GM12865 (cell line): ENCODE measurements at regions not wholly inside any gene's neighbourhood (a gene's known extent, or its start where the extent isn't known, plus 50 kb on each side); places are given as distances from the start of the nearest gene placed in this dataset.
"Not testable (repeated sequence)": the region's sequence is repeated elsewhere in the genome, so short reads cannot be mapped to it uniquely, and the experiment has no call there.

Experiments used
- DNase-seq: peaks from one replicate; pipeline ENCODE4 v3.0.0; 2010; ENCODE audit warnings: low read depth
- H3K4me3 ChIP-seq: 2 replicates; pipeline ENCODE4 v1.5.1; 2011; ENCODE audit warnings: mild to moderate bottlenecking, low read depth, low read length, control low read depth
- CTCF ChIP-seq: IDR thresholded peaks from 2 replicates; pipeline ENCODE4 v1.5.1; 2011; ENCODE audit warnings: low read length, control low read depth, low read depth, inconsistent platforms; ENCODE audit not compliant: insufficient read depth; ENCODE audit errors: missing control alignments

DNA sequence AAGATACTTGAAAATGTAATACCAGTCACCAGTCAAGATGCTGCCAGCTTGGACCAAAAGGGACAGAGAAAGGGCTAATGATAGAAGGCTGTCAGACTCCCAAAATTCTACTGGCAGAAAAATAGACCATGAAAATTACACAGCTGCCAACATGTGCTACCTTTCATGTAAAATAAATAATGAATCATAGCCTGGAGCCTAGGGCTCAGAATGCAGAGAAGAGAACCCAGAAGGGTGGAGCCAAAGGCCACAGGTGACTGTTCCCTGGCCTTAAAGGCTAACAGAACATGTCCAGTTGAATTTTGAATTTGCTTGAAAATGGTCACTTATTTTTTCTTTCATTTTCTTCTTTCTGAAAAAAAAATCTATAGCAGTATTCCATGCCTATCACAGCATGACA is 1827.0 kb upstream of the MIR17HG start:
- no peak for DNase-seq
- H3K4me3 ChIP-seq: no peak overlapping the region

GRCh38 chr13:89521672-89522071 is 1825.8 kb upstream of the MIR17HG start:
- not testable (repeated sequence) for DNase-seq, H3K4me3 ChIP-seq

More for the DNA sequence above, 1827.0 kb upstream of the MIR17HG start:
- TF ChIP-seq CTCF: no peak

- no peak for TF ChIP-seq CTCF
- H3K4me3 ChIP-seq: no peak overlapping the region
- DNase-seq: no peak
Observed at GRCh38 chr13:89541091-89542030, 1806.1 kb upstream of the MIR17HG start.

DNA sequence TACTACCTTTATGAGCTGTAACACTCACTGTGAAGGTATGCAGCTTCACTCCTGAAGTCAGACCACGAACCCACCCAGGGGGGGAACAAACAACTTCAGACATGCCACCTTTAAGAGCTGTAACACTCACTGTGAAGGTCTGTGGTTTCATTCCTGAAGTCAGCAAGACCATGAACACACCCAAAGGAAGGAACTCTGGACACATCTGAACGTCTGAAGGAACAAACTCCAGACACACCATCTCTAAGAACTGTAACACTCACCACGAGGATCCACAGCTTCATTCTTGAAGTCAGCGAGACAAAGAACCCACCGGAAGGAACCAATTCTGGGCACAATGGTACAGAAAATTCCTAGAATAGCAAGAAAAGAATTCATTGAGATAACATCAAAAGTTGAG is 1796.5 kb upstream of the MIR17HG start:
- no peak for TF ChIP-seq CTCF
- no peak for DNase-seq

DNA sequence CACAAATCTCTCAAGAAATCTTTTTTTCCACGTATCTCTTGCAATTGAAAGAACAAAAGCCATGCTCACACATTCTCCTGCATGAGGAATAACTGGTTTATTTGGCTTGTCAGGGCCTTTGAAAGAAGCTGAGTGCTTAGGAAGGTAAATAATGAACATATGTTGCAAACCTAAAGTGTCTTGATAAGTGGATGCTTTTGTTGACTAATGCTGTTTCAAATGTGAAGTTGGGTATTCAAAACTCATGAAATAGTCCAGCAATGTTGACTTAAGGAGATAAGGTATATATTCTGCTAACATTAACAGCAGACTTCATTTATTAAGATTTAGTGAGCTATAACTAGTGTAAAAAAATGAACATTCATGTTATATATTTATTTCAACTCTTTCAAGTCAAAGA is 1792.7 kb upstream of the MIR17HG start:
- TF ChIP-seq CTCF: no peak
- no peak overlapping the region for H3K4me3 ChIP-seq
- no peak for DNase-seq

More for the DNA sequence above, 1796.5 kb upstream of the MIR17HG start:
- no peak overlapping the region for H3K4me3 ChIP-seq

DNA sequence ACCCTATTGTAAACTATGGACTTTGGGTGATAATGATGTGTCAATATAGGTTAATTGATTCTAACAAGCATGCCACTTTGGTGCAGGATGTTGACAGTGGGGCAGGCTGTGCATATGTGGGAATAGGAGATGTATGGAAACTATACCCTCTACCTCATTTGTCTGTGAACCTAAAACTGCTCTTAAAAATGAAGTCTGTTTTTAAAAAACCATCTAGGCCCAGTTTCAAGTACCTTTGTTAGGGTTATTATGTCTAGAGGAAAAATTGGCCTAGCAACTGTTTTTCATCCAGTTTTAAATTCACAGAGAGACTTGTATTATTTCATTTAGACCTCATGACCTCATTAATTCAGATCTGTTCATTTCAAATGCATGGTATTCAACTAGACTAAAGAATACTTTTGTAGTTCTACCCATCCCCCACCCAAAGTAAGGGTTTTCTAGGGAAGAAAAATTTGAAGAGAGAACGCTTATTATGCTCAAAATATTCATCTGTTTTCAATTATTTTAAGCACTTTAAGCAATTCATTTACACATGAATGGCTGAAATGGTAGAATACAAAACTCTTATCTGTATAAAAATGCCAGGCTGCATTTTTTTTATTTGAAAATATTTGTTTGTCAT is 1781.9 kb upstream of the MIR17HG start:
- no peak overlapping the region for H3K4me3 ChIP-seq
- TF ChIP-seq CTCF: no peak
- DNase-seq: no peak

DNA sequence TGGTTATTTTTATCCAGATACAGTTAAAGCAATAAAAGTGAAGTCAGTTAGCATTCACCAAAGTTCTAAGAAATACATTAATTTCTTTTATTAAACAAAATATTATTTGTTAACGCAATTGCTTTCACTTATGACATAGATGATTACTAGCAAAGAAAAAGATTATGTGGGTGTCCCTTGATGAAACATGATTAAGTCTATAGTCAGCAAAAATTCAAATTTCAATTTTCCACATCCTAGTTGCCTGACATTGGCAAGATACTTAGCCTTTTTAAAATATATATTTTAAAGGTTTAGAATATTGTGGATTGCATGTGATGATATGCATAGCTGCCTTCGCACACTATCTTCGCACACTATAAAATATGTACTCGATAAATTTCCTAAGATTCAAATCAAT is 1780.5 kb upstream of the MIR17HG start:
- no peak for DNase-seq
- no peak for TF ChIP-seq CTCF
- no peak overlapping the region for H3K4me3 ChIP-seq
